ENCODE measurements at regions not wholly inside any gene's neighbourhood (a gene's known extent, or its start where the extent isn't known, plus 50 kb on each side); places are given as distances from the start of the nearest gene placed in this dataset.

DNA sequence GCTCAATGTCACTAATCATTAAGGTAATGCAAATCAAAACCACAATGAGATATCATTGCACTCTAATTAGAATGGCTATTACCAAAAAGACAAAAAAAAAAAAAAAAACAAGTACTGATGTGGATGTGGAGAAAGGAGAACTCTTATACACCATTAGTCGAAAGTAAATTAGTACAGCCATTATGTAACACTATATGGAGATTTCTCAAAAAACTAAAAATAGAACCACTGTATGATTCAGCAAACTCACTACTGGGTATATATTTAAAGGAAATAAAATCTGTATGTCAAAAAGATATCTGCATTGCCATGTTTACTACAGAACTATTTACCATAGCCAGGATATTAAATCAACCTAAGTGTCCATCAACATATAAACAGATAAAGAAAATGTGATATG, 265.4 kb upstream of the ARHGAP20 start:
- TF ChIP-seq, protein P1, sequence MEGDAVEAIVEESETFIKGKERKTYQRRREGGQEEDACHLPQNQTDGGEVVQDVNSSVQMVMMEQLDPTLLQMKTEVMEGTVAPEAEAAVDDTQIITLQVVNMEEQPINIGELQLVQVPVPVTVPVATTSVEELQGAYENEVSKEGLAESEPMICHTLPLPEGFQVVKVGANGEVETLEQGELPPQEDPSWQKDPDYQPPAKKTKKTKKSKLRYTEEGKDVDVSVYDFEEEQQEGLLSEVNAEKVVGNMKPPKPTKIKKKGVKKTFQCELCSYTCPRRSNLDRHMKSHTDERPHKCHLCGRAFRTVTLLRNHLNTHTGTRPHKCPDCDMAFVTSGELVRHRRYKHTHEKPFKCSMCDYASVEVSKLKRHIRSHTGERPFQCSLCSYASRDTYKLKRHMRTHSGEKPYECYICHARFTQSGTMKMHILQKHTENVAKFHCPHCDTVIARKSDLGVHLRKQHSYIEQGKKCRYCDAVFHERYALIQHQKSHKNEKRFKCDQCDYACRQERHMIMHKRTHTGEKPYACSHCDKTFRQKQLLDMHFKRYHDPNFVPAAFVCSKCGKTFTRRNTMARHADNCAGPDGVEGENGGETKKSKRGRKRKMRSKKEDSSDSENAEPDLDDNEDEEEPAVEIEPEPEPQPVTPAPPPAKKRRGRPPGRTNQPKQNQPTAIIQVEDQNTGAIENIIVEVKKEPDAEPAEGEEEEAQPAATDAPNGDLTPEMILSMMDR (IDR thresholded peaks at IDR 0.05) = no peak
- no peak for TF ChIP-seq POLR2A (IDR thresholded peaks at IDR 0.05)
